HL-60 (cell line): ENCODE measurements at regions not wholly inside any gene's neighbourhood (a gene's known extent, or its start where the extent isn't known, plus 50 kb on each side); places are given as distances from the start of the nearest gene placed in this dataset.

Experiments used
- GABPA ChIP-seq: IDR thresholded peaks from 2 replicates; pipeline ENCODE4 v1.6.1; 2012; ENCODE audit warnings: low read depth
- POLR2AphosphoS5 ChIP-seq: IDR thresholded peaks from 2 replicates; pipeline ENCODE4 v1.6.1; 2012; ENCODE audit warnings: low read depth
- TF ChIP-seq, protein P1 (sequence below): IDR thresholded peaks from one replicate; pipeline ENCODE4 v1.5.1; 2011; ENCODE audit warnings: low read length, control low read depth, inconsistent platforms; ENCODE audit not compliant: insufficient read depth

DNA sequence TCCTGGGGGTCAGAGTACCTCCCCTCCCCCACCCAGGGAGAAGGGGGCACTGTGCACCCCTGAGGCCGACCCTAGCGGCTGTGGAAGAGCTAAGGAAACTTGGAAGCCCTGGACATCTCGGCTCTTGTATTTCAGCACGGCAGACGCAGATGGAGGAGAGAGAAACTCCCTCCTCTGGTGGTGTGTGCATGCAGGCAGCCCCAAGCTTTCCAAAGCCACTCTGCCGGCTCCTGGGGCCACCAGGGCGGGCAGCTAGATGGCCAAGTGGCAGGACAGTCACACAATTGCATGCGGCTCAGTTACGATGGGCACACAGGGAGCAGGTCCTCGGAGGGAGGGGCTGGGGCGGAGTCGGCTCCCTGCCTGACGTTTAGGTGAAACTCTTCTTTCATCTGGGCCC is 195.5 kb downstream of the RBFOX3 start:
- no peak for TF ChIP-seq POLR2AphosphoS5
- TF ChIP-seq, protein P1, sequence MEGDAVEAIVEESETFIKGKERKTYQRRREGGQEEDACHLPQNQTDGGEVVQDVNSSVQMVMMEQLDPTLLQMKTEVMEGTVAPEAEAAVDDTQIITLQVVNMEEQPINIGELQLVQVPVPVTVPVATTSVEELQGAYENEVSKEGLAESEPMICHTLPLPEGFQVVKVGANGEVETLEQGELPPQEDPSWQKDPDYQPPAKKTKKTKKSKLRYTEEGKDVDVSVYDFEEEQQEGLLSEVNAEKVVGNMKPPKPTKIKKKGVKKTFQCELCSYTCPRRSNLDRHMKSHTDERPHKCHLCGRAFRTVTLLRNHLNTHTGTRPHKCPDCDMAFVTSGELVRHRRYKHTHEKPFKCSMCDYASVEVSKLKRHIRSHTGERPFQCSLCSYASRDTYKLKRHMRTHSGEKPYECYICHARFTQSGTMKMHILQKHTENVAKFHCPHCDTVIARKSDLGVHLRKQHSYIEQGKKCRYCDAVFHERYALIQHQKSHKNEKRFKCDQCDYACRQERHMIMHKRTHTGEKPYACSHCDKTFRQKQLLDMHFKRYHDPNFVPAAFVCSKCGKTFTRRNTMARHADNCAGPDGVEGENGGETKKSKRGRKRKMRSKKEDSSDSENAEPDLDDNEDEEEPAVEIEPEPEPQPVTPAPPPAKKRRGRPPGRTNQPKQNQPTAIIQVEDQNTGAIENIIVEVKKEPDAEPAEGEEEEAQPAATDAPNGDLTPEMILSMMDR, result no peak
- no peak for TF ChIP-seq GABPA
